ENCODE measurements at regions not wholly inside any gene's neighbourhood (a gene's known extent, or its start where the extent isn't known, plus 50 kb on each side); places are given as distances from the start of the nearest gene placed in this dataset.

DNA sequence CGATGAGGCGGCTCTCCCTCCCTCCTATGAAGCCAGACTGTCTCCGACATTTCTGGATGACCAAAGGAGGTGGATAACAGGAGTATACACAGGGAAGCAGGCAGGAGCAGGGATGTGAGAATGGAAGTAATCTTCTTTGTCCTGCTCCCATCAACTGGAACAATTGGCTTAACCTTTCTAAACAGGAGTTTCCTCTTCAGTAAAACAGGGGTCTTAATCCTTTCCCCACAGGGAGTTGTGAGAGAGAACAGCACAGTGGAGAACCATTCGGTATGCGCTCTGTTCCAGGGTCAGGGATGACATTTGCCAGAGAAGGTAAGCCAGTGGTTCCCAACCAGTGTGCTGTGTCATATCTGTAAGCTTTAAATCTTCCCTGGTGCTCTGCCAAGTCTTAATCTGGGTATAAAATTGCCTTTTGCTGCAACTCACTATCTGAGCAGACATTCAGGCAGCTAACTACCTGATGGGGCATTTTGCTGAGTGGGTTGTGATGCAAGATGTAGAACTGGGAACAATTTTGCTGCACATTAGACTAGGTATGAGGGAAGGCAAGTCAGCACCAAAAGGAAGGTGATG lies 294.8 kb upstream of the KIF2A start:
- DNase-seq (ENCODE audit: low read depth in 2 of 2): no peak

DNA sequence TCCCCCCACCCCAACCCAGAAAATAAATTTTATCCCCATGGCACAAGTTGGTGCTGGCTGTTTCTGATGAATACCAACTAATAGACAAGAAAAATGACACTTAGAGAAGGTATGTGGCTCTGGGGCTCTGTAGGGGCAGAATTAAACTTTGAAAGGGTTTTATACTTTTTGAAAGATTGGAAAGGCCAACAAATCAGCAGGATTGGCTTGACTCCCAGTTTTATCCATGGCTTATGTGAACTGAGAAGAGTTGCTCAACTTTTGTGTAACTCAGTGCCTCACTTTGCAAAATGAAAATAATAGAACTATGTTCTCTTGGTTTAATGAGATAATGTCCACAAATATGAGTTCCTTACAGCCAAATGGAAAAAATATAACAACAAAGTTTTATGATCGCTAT lies 288.9 kb upstream of the KIF2A start:
- no peak for DNase-seq (ENCODE audit: low read depth in 2 of 2)

DNA sequence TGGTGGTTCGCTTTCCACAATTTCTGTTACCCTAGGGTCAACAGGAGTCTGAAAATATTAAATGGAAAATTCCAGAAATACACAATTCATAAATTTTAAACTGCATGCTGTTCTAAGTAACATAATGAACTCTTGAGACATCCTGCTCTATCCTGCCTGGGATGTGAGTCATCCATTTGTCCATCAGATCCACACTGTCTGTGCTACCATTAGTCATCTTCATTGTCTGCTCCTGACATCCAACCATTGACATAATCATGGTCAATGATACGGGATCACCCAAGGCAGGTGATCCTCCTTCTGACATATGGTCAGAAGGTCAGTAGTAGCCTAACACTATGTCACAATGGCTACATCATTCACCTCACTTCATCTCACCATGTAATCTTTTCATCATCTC lies 276.7 kb upstream of the KIF2A start:
- peak in 1 of 2 donors; percentile 49 for DNase-seq (ENCODE audit: low read depth in 2 of 2)

DNA sequence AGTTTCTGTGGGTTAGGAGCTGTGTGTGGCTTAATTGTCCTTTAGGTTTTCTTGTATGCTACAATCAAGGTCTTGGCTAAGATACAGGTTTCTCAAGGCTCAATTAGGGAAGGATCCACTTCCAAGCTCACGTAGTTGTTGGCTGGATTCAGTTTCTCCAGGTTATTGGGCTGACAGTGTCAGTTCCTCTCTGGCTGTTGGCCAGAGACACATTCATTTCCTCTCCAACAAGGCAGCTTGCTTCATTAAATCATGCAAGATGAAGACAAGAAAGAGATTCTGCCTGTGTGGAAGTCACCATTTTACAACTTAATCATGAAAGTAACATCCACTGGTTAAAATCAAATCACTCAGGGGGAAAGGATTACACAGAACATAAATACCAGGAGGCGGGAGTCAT lies 275.7 kb upstream of the KIF2A start:
- DNase-seq (ENCODE audit: low read depth in 2 of 2): peak in 1 of 2 donors; percentile 29

DNA sequence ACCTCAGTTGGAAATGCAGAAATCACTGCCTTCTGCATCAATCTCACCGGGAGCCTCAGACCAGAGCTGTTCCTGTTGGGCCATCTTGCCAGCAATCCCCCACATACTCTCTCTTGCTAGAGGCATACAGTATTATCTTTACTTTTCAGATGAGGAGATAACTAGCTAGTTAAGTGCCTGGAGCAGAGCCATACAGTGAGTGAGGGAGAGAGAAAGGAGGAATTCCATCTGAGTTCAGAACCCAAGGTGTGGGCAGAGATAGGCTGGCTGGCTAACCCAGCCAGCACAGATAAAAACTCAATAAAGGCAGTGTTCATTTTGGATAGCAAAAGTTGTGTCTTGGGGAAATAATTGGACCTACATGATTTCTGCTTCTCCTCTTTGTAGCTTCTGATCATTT lies 268.0 kb upstream of the KIF2A start:
- DNase-seq (ENCODE audit: low read depth in 2 of 2): no peak

DNA sequence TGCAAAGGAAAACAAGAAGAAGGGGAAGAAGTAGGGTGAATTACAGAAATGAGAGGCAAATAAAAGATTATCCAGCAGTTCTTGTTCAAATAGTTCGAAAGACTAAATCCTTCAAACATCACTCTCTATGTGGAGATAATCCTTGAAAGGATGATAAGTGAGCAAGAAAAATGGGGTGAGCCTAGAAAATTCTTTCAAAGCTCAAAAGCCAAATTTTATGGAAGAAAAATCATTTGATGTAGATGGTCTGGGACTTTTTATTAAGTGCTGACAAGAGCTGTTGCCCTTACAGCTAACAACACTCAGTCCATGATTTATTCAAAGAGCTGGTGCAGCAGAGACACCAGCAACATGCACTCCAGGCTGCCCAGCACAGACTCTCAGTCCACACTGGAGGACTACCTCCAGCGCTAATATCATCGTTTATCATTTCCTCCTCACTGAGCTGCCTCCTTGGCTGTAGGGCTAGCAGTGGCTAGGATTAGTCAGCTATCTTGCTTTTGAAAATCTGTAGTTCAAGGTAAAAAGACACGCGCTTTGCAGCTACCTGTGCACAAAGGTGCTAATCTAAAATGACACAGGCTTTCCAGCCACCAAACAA lies 264.8 kb upstream of the KIF2A start:
- DNase-seq (ENCODE audit: low read depth in 2 of 2): no peak

DNA sequence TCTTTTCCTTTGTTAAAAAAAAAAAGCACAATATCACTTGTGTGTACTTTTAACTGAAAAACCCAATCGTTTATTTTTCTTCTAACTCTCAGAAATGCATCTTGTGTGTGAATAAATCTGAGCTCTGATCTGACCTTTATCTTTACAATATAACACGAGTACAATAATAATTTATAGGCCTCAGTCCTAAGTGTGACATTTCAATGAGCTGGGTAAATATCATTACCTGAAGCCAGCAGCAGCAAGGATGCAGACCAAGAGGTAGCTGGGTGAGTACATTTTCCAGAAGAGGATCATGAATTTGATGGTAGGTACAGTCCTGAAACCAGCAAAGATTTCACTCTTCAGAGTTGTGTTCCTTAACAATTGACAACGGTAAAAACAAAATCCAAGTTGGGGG lies 264.0 kb upstream of the KIF2A start:
- DNase-seq (ENCODE audit: low read depth in 2 of 2): no peak

DNA sequence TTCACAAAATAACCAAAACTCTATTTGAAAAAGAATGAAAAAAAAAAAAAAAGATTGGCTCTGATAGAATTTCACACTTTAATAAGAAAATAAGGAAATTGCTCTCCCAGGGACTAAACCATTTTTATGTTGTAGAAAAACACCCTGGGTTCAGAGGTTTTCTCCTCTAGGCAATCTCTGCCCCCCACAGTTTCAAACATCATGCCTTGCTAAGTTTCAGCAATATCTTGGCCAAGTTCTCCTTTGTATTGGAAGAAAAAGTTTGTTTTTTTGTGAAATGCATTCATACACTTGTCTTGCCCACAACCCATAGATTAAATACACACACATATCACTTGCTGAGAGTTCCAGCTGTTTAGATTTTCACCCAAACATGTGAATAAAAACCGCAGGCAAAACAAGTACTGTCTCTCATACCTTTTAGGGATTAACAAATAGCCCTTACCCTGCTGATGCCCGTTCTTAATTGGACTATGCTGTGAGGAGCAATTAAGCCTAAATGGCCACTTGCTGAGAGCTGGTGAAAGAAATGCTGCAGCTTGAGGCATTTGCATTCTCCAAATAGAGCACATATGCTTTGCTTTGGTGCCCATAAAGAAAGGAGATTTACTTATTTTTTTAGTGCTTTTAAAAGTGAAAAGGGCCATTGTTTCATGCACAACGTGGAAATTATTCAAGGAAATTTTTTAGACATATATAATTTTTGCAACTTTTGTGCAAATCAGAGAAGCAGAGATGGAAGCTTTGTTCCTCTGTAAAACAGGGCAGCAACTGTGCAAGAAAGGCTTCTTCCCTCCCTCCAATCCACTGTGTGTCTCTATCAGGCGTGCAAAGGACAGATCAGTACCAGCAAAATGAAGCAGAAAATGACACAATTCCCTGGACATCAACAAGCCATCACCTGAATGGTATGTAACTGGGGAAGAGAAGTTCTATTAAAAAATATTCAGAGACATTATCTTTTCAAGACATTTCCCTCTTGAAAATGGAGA lies 262.4 kb upstream of the KIF2A start:
- DNase-seq (ENCODE audit: low read depth in 2 of 2): no peak

DNA sequence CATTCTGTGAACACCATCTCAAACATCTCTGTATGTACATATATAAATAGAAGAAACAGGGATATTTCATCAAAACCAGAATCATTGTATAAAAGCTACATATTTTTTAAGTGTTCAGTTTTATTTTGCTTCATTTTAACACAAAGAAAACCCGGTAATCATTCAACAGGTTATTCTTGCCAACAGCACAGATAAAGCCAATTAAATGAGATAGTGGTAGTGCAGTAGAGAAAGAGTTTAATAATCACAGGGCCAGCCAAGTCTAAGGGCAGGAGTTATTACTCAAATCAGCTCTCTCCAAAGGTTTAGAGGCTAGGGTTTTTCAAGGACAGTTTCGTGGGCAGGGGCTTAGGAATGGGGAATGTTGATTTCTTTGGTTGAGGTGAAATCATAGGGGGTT lies 261.0 kb upstream of the KIF2A start:
- no peak for DNase-seq (ENCODE audit: low read depth in 2 of 2)

DNA sequence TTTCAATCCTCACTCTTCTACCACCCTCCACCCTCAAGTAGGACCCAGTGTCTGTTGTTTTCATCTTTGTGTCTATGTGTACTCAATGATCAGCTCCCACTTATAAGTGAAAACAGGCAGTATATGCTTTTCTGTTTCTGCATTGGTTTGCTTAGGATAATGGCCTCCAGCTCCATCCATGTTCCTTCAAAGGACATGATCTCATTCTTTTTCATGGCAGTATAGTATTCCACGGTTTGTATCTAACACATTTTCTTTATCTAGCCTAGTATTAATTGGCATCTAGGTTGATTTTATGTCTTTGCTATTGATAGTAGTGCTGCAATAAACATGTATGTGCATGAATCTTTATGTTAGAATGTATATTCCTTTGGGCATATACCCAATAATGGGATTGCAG lies 259.8 kb upstream of the KIF2A start:
- DNase-seq (ENCODE audit: low read depth in 2 of 2): no peak

DNA sequence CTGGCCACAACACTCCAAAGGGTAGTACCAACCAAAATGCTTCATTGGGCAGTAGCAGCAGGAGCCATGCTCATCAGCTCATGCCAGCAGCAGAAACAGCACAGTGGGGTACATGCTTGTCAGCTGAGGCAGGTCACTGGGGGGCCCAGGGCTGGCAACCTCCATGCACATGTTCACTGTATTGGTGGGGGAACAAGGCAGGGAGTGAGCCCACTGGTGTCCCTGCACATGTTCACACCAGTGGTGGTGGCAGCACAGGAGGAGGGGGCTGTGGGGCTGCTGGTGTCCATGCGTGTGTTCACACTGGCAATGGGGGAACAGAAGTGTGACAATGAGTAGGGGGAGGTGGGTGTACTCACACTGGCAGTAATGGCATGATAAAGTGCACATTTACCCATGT lies 254.3 kb upstream of the KIF2A start:
- no peak for DNase-seq (ENCODE audit: low read depth in 2 of 2)

DNA sequence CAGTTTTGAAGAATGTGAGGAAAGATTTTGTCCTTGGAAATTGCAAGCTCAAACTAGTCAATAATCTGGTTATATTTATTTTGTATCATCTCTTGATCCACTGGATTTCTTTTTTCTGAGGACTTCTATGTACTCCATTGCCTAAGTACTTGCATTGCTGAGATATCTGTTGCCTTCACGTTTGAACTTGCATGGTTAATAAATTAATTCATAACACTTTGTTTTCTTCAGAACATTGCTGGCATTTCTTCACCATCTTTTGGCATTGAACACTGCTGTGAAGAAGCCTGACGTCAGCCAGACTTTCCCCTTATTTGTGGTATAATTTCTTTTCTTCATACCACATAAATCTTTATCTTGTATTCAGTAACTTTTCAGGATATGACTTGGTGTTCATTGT lies 246.0 kb upstream of the KIF2A start:
- no peak for DNase-seq (ENCODE audit: low read depth in 2 of 2)

DNA sequence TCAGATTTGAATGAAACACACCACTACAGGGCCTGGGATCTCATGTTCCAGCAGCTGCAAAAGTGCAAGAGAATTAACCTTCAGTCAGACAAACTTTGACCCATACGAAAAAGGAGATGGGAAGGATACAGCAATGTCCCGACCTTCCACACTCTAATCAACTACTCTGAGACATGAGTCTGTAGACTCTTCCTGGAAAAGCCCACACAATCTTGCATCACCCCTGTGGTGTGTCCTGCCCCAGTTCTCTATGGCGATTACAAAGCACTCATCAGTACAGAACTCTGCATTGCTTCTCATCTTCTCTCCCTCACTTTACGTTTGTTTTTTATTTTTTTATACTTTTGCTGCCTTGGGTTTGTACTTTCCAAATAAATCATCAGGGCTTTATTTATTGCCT lies 241.0 kb upstream of the KIF2A start:
- DNase-seq (ENCODE audit: low read depth in 2 of 2): no peak

DNA sequence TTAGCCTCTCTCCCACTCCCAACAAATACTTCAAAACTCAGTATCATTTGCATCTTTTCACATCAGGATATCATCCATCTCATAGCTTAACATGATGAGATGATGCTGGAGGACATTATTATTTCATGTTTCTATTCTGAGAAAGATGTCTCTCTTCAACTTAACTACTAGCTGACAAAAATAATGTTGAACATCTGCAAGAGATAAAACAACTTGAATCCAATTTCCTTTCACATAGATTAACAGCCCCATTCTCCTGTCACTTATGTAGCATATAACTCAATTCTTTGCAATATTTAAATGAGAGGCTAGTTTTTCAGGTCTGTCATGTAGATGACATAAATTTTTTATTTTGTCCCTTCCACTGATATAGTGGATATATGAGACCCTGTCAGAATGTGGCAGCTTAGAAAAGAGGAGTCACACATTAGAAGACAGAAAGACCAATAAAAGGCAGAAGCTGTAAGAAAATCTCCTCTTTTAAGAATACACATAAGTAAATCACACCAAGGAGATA lies 239.2 kb upstream of the KIF2A start:
- no peak for DNase-seq (ENCODE audit: low read depth in 2 of 2)

DNA sequence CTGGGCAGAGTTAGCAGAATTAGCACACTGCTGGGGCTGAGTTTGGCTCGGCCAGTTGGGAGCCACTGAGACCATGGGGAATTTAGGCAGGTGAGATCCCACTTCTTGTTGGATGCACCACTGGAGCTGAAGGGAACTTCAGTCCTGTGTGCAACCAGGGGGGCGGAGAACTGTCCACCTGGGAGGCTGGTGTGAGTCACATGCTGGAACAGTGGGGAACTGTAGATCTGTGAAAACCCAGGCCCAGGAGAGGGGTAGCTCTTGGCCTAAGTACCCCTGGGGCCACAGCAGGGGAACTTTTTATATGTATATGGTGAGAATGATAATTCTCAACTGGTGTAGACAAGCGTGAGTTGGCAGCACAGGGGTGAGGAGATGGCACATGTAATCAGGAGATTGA lies 237.5 kb upstream of the KIF2A start:
- DNase-seq (ENCODE audit: low read depth in 2 of 2): no peak

DNA sequence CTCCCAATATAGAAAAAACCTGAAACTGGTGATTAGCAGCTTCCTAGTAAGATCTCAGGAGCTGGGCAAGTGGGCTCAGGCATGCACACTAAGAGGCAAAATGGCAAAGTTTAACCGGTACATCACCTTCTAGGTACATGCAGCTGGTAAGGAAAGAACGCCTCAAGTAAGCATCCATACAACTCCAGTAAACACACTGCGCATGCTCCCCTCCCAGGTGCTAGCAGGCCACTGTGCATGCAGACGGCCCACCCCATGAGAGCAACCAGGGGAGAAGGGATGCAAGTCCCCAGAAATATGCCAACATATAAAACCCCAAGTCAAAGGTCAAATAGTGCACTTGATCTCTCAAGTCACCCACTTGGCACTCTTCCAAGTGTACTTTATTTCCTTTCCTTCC lies 228.6 kb upstream of the KIF2A start:
- no peak for DNase-seq (ENCODE audit: low read depth in 2 of 2)

DNA sequence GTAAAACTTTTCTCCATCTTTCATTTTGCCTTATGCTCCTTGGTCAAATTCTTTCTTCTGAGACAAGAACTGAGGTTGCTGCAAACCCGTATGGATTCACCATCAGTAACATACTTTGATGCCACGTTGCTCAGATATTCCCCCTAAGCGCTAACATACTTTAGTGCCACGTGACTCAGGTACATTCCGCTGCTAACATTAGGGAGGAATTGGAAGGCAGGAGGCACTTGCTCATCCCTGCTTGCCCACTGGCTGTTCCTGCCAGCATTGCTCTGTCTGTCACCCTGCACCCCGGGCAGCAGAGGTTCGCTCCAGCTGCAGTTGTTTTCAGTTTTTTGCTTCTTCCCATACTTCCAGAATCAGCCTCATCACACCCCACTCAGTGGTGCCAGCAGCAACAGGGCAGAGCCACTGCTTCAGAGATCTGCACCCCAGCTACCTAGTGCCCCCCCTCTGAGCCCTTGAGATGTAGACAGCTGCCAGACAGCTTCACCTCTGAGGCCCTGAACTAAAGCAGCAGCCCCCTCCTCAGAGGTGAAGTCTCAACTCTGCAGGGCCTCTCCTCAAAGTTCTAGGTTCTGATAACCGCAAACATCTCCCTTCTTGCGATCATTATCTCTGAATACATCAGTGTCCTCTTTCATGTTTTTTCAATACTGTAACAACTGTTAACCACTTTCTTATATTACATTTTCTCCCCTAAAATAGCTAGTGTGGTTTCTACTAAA lies 228.0 kb upstream of the KIF2A start:
- no peak for DNase-seq (ENCODE audit: low read depth in 2 of 2)

DNA sequence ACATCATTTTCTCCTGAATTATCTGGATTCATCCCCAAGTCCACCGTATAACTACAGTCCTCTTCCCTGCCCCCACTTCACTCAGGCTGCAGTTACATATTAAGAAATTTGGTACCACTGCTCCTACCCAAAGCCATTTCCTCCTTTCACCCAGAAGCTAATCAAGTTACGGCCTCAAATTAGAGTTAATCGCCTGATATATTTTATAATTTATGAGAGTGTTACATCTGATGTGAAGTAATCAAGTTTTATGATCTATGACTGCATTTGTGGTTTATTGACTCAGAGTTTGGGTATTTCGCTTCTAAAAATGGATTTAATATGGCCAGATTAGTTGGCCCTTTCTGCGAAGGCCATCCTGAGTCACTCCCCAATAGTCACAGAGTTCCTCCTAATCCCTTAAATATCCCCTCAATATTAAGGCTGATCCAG lies 223.6 kb upstream of the KIF2A start:
- DNase-seq (ENCODE audit: low read depth in 2 of 2): peak in 1 of 2 donors; percentile 10

DNA sequence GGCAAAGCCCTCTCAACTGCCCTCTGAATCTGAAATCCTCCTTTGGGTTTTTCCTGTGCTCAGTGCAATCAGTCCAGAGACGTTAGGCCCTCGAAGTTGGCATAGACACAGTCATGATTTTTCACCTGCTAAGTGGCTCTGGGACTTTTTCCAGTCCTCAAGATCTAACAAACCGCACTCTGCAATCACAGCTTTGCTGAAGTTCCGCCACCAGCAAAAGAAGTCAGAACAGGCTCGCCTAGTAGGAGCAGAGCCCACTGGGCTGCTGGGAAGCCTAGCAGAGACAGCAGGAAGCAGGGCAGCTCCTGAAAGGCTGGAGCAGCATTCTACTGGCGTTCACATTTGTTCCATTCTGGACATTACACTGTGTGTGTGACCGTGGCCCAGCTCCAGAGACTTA lies 222.8 kb upstream of the KIF2A start:
- no peak for DNase-seq (ENCODE audit: low read depth in 2 of 2)

DNA sequence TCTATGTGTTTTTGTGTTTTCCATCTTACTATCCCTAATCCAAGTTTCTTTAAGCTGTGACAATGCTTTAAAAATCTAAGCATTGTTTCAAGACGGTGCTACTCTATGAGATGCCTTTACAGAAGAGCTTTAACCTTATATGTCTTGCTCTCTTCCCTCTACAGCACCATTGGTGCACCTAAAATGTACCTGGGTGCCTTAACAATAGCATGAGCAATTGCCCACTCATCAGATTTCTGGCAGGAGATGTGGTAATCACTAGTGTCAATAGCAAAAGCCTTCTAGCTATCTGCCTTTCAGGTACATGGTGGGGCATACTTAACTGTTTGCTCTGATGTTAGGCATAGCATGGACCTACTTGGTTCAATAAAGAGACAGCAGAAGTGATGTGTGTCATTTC lies 222.3 kb upstream of the KIF2A start:
- DNase-seq (ENCODE audit: low read depth in 2 of 2): no peak

DNA sequence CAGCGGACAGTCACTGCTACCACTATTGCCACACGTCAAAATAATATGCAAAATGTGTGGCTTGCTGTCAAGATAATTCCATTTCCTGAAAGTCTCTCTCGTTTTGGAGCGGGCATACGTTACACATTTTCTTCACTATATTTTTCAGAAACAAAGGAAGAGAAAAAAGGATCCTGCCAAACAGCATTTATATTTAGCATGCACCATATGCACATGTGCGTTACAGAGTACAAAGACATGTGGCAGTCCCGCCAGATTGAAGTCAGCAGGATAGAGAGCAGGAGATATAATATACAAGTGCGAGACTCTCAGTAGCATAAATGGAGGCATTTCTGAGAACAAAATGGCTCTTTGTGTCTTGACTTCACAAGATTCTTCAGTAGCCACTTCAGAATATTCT lies 221.6 kb upstream of the KIF2A start:
- DNase-seq (ENCODE audit: low read depth in 2 of 2): no peak

DNA sequence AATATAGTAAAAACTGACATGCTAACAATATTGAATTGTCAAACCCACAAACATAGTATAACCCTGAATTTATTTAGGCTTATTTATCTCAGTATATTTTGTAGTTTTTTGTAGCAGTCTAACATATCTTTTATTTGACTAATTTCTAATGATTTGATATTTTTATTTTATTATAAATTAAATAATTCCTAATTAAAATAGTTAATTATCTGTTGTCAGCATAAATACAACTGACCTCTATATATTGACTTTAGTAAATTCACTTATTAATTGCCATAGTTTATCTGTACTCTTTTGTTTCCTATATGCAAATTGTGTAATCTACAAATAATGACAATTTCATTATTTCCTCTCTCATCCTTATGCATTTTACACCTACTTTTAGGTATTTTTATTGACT lies 215.1 kb upstream of the KIF2A start:
- DNase-seq (ENCODE audit: low read depth in 2 of 2): no peak
